CD14-positive monocyte (primary cell): ENCODE measurements at regions not wholly inside any gene's neighbourhood (a gene's known extent, or its start where the extent isn't known, plus 50 kb on each side); places are given as distances from the start of the nearest gene placed in this dataset.

Experiments
- DNase-seq, 3 donors: peaks; one replicate each; pipeline ENCODE4 v3.0.0-alpha.2; 2011 to 2022
- H2AFZ ChIP-seq: 2 replicates; pipeline ENCODE4 v1.6.0; 2012; ENCODE audit warnings: mild to moderate bottlenecking, low read depth, low read length, inconsistent platforms; ENCODE audit not compliant: insufficient read depth, poor library complexity, severe bottlenecking
- H3K27ac ChIP-seq, 2 donors: 1 replicate in 1 of 2; 2 replicates in 1 of 2; pipeline ENCODE4 v1.5.1; 2012 to 2013; ENCODE audit warnings: low read length in 2 of 2, control low read depth in 1 of 2, inconsistent platforms in 1 of 2, low read depth in 1 of 2, mild to moderate bottlenecking in 1 of 2
- H3K27me3 ChIP-seq, 2 donors: one replicate each; pipeline versions ENCODE4 v1.6.0 to v1.6.1; 2011 to 2013; ENCODE audit warnings: low read length in 2 of 2; ENCODE audit not compliant: control insufficient read depth in 2 of 2, insufficient read depth in 2 of 2
- H3K36me3 ChIP-seq, 2 donors: replicated peaks in 1 of 2; 1 replicate in 1 of 2; 2 replicates in 1 of 2; pipeline versions ENCODE4 v1.5.1 to v1.6.1; 2012 to 2013; ENCODE audit warnings: low read length in 2 of 2, control low read depth in 1 of 2, inconsistent platforms in 1 of 2, mild to moderate bottlenecking in 1 of 2; ENCODE audit not compliant: insufficient read depth in 2 of 2, control insufficient read depth in 1 of 2
- H3K4me1 ChIP-seq, 2 donors: 1 replicate in 1 of 2; 2 replicates in 1 of 2; pipeline versions ENCODE4 v1.5.1 to v1.6.1; 2012 to 2013; ENCODE audit warnings: low read length in 2 of 2, control low read depth in 1 of 2, inconsistent platforms in 1 of 2, mild to moderate bottlenecking in 1 of 2, moderate library complexity in 1 of 2; ENCODE audit not compliant: insufficient read depth in 2 of 2, control insufficient read depth in 1 of 2
- H3K4me2 ChIP-seq: replicated peaks from 2 replicates; pipeline ENCODE3; 2012; ENCODE audit warnings: low read length, moderate library complexity, mild to moderate bottlenecking; ENCODE audit not compliant: poor library complexity, severe bottlenecking; ENCODE audit errors: extremely low read depth
- H3K4me3 ChIP-seq, 3 experiments: fragments of 200-600 bp in 1 of 3; sonication (generic) in 1 of 3; replicated peaks in 1 of 3; 1 replicate in 2 of 3; 2 replicates in 1 of 3; pipeline ENCODE4 v1.5.1; 2011 to 2013; ENCODE audit warnings: low read length in 3 of 3, mild to moderate bottlenecking in 3 of 3, control low read depth in 2 of 3, low read depth in 2 of 3, inconsistent platforms in 1 of 3, moderate library complexity in 1 of 3
- H3K79me2 ChIP-seq: 2 replicates; pipeline ENCODE4 v1.6.0; 2012; ENCODE audit warnings: mild to moderate bottlenecking, control low read depth, inconsistent platforms, low read length, moderate library complexity; ENCODE audit not compliant: insufficient read depth
- H3K9ac ChIP-seq: 2 replicates; pipeline ENCODE4 v1.6.0; 2017; ENCODE audit warnings: low read length, mild to moderate bottlenecking; ENCODE audit not compliant: insufficient read depth, poor library complexity, severe bottlenecking
- H3K9me3 ChIP-seq, 2 donors: replicated peaks in 1 of 2; 1 replicate in 1 of 2; 2 replicates in 1 of 2; pipeline versions ENCODE4 v1.5.1 to v1.6.1; 2012 to 2013; ENCODE audit warnings: low read length in 2 of 2, control low read depth in 1 of 2; ENCODE audit not compliant: control insufficient read depth in 1 of 2, insufficient read depth in 1 of 2
- H4K20me1 ChIP-seq: 2 replicates; pipeline ENCODE4 v1.6.0; 2012; ENCODE audit warnings: mild to moderate bottlenecking, low read length, control low read depth, moderate library complexity; ENCODE audit not compliant: insufficient read depth
- H3K27ac Mint-ChIP-seq, 7 donors: one replicate each; pipeline ENCODE4 v1.8.0; 2020; ENCODE audit warnings: mild to moderate bottlenecking in 7 of 7, mixed read lengths in 7 of 7, moderate library complexity in 6 of 7, inconsistent platforms in 2 of 7
- H3K27me3 Mint-ChIP-seq, 3 donors: one replicate each; pipeline ENCODE4 v1.8.0; 2021 to 2022; ENCODE audit warnings: low read depth in 3 of 3, mild to moderate bottlenecking in 3 of 3, mixed read lengths in 3 of 3, moderate library complexity in 3 of 3, inconsistent platforms in 1 of 3
- H3K36me3 Mint-ChIP-seq, 2 donors: one replicate each; pipeline ENCODE4 v1.8.0; 2020; ENCODE audit warnings: mixed read lengths in 2 of 2, inconsistent platforms in 1 of 2, mild to moderate bottlenecking in 1 of 2
- H3K4me1 Mint-ChIP-seq: one replicate; pipeline ENCODE4 v1.8.0; 2020; ENCODE audit warnings: mild to moderate bottlenecking, mixed read lengths
- H3K4me3 Mint-ChIP-seq, 2 donors: one replicate each; pipeline ENCODE4 v1.8.0; 2020; ENCODE audit warnings: mild to moderate bottlenecking in 2 of 2, mixed read lengths in 2 of 2, moderate library complexity in 1 of 2
- H3K9me3 Mint-ChIP-seq, 7 donors: one replicate each; pipeline ENCODE4 v1.8.0; 2020 to 2022; ENCODE audit warnings: mixed read lengths in 7 of 7, mild to moderate bottlenecking in 6 of 7, moderate library complexity in 6 of 7, inconsistent platforms in 2 of 7
- WGBS: methylation state at CpG from one replicate; pipeline ENCODE4 v1.1.5; 2013; ENCODE audit warnings: missing lambda C conversion rate; ENCODE audit not compliant: insufficient coverage; 5-methylcytosine and 5-hydroxymethylcytosine counted together
- intact Hi-C, 2 donors: fragments of 100-400 bp; cut with micrococcal nuclease; formaldehyde crosslinking; loops; one replicate each; pipeline versions ENCODE4 v1.15.0 to v1.15.1; 2023
- TF ChIP-seq, protein P1 (sequence below): fragments of 200-600 bp; IDR thresholded peaks from one replicate; pipeline ENCODE4 v1.8.0; 2022; ENCODE audit warnings: antibody characterized with exemption, mild to moderate bottlenecking

DNA sequence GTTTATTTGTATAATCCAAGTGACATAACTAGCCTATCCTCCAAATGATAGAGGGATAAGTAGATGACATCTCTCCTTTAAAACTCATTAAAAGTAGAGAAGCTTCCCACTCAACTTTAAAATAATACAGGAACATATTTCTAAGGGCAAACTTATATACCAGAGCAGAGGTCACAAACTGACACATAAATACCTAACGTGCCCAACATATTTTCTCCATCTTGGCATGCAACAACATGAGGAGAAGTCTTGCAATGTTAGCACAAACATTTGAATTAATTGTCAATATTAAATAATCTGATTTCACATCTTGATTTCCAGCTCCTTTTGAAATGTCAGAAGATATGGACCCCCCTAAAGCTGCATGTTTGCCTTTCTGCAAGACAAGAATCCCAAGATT, 335.0 kb downstream of the DEPDC1B start:
- H3K4me3 ChIP-seq: no peak overlapping the region
- H4K20me1 ChIP-seq: no peaks in the 10 kb centered on the region
- H2AFZ ChIP-seq: no peak overlapping the region
- no peaks in the 10 kb centered on the region for H3K36me3 ChIP-seq
- no peak for DNase-seq
- H3K36me3 Mint-ChIP-seq: peaks cover 0 to 4% of the 10 kb centered on the region in 2 donors
- no peaks in the 10 kb centered on the region for H3K27me3 ChIP-seq
- H3K27me3 Mint-ChIP-seq: peaks cover 1 to 7% (median 2%) of the 10 kb centered on the region in 3 donors
- H3K4me1 Mint-ChIP-seq: no peaks in the 10 kb centered on the region
- H3K79me2 ChIP-seq: no peaks in the 10 kb centered on the region
- H3K9ac ChIP-seq: no peak overlapping the region
- peaks cover 0 to 6% of the 10 kb centered on the region in 2 donors for H3K9me3 ChIP-seq
- intact Hi-C loops: no loop called here
- no CpG with 5 or more reads among the region's 1 CpG for WGBS
- H3K27ac Mint-ChIP-seq: no peak overlapping the region
- H3K4me3 Mint-ChIP-seq: no peak overlapping the region
- no peak overlapping the region for H3K4me2 ChIP-seq
- H3K9me3 Mint-ChIP-seq: peaks cover 3 to 15% (median 8%) of the 10 kb centered on the region in 7 donors
- no peak overlapping the region for H3K27ac ChIP-seq
- TF ChIP-seq, protein P1, sequence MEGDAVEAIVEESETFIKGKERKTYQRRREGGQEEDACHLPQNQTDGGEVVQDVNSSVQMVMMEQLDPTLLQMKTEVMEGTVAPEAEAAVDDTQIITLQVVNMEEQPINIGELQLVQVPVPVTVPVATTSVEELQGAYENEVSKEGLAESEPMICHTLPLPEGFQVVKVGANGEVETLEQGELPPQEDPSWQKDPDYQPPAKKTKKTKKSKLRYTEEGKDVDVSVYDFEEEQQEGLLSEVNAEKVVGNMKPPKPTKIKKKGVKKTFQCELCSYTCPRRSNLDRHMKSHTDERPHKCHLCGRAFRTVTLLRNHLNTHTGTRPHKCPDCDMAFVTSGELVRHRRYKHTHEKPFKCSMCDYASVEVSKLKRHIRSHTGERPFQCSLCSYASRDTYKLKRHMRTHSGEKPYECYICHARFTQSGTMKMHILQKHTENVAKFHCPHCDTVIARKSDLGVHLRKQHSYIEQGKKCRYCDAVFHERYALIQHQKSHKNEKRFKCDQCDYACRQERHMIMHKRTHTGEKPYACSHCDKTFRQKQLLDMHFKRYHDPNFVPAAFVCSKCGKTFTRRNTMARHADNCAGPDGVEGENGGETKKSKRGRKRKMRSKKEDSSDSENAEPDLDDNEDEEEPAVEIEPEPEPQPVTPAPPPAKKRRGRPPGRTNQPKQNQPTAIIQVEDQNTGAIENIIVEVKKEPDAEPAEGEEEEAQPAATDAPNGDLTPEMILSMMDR: no peak
- no peaks in the 10 kb centered on the region for H3K4me1 ChIP-seq

DNA sequence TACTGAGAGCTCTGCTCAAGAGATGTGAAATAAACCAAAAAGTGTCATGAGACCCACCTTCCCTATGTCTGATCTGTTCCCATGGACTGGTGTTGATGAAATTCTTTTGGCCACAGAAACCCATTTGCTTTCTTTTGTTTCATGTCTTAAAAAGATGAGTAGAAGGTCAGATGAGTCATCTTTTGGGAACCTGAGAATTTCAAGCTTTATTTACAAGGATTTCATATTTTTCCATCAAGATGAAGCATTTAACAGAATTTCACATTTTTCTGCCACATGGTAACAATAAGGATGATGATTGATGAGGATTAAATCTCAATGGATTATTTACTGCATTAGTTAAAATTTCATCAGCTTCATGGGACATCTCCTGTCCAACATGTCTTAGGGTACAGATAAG, 337.8 kb downstream of the DEPDC1B start:
- H3K9ac ChIP-seq: no peak overlapping the region
- no peaks in the 10 kb centered on the region for H3K9me3 ChIP-seq
- H3K79me2 ChIP-seq: no peaks in the 10 kb centered on the region
- H3K27me3 Mint-ChIP-seq: peaks cover 0 to 4% (median 0%) of the 10 kb centered on the region in 3 donors
- TF ChIP-seq, protein P1: no peak
- no peaks in the 10 kb centered on the region for H3K4me1 Mint-ChIP-seq
- intact Hi-C loops: no loop called here
- H3K9me3 Mint-ChIP-seq: peaks cover 0 to 1% (median 0%) of the 10 kb centered on the region in 7 donors
- no peaks in the 10 kb centered on the region for H3K36me3 ChIP-seq
- H3K4me3 ChIP-seq: no peak overlapping the region
- no peak overlapping the region for H3K4me3 Mint-ChIP-seq
- H3K27ac Mint-ChIP-seq: no peak overlapping the region
- H2AFZ ChIP-seq: no peak overlapping the region
- no peak overlapping the region for H3K27ac ChIP-seq
- no peak for DNase-seq
- no peak overlapping the region for H3K4me2 ChIP-seq
- no peaks in the 10 kb centered on the region for H3K4me1 ChIP-seq
- no peaks in the 10 kb centered on the region for H3K27me3 ChIP-seq
- H3K36me3 Mint-ChIP-seq: no peaks in the 10 kb centered on the region
- H4K20me1 ChIP-seq: no peaks in the 10 kb centered on the region
